ENCODE measurements at regions not wholly inside any gene's neighbourhood (a gene's known extent, or its start where the extent isn't known, plus 50 kb on each side); places are given as distances from the start of the nearest gene placed in this dataset.
"Not testable (repeated sequence)": the region's sequence is repeated elsewhere in the genome, so short reads cannot be mapped to it uniquely, and the experiment has no call there.

DNA sequence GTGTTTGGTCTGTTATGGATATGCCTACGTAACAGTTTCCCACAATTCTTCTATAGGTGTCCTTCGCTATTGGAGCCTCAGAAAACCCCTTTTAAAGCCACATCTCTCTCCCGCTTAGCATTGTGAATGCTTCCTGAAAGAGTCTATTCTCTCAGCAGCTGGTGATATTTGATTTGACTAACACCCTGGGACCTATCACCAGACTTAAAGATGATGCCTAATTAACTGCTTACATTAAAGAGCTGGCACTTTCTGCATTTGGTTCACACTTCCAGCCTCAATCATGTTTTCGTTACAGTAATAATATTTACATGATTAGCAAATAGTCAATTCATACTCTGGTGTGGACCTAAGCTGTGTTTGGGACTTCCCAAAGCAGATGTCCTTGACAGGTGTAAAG is 90.1 kb upstream of the VLDLR start:
- TF ChIP-seq EZH2 (IDR thresholded peaks at IDR 0.05; ENCODE audit: low read length, missing control alignments) = no peak
- TF ChIP-seq, protein P1, sequence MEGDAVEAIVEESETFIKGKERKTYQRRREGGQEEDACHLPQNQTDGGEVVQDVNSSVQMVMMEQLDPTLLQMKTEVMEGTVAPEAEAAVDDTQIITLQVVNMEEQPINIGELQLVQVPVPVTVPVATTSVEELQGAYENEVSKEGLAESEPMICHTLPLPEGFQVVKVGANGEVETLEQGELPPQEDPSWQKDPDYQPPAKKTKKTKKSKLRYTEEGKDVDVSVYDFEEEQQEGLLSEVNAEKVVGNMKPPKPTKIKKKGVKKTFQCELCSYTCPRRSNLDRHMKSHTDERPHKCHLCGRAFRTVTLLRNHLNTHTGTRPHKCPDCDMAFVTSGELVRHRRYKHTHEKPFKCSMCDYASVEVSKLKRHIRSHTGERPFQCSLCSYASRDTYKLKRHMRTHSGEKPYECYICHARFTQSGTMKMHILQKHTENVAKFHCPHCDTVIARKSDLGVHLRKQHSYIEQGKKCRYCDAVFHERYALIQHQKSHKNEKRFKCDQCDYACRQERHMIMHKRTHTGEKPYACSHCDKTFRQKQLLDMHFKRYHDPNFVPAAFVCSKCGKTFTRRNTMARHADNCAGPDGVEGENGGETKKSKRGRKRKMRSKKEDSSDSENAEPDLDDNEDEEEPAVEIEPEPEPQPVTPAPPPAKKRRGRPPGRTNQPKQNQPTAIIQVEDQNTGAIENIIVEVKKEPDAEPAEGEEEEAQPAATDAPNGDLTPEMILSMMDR (conservative IDR thresholded peaks at IDR 0.05 in 1 of 2, IDR thresholded peaks at IDR 0.05 in 1 of 2; ENCODE audit: low read depth in 1 of 2, low read length in 2 of 2) = no peak

DNA sequence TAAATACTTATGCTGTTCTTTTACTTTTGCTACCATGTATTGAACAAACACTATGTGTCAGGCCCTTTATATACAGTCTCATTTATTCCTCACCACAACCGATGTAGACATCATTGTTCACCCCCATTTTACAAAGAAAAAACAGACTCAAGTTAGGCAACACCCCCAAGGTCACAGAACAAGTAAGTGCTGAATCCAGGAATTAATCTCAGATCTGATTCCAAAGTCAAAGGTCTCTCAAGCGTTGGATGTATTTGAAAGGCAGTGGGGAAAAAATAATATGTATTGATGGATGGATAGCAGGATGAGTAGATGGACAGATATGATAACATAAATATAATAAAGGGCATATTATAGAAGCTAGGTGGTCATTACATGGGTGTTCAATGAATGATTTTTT is 85.1 kb upstream of the VLDLR start:
- Histone ChIP-seq H3K4me3 (replicated peaks in 1 of 4; ENCODE audit: control extremely low read depth in 1 of 4, insufficient read depth in 1 of 4, low read depth in 3 of 4, low read length in 4 of 4) (no peak overlapping the region), H3K27ac (ENCODE audit: insufficient read depth, low read length) (no peak overlapping the region), H3K9me3 (ENCODE audit: control insufficient read depth, insufficient read depth, low read depth, low read length) (no peaks in the 10 kb centered on the region), H3K27me3 (ENCODE audit: control insufficient read depth, insufficient read depth, low read length) (no peaks in the 10 kb centered on the region), H3K9ac (ENCODE audit: insufficient read depth, low read length) (no peak overlapping the region), H2AFZ (ENCODE audit: low read length) (no peak overlapping the region), H3K79me2 (ENCODE audit: control insufficient read depth, insufficient read depth, low read length) (no peaks in the 10 kb centered on the region), H4K20me1 (ENCODE audit: control insufficient read depth, extremely low read depth, insufficient read depth, low read length) (no peaks in the 10 kb centered on the region), H3K4me2 (ENCODE audit: extremely low read depth, insufficient read depth, low read length) (no peak overlapping the region), H3K36me3 (ENCODE audit: control insufficient read depth, insufficient read depth, low read length) (no peaks in the 10 kb centered on the region), H3K4me1 (ENCODE audit: control insufficient read depth, extremely low read depth, insufficient read depth, low read length) (no peaks in the 10 kb centered on the region)
- DNase-seq (ENCODE audit: low read depth in 2 of 2) = no peak
- no peak for TF ChIP-seq EZH2 (IDR thresholded peaks at IDR 0.05; ENCODE audit: low read length, missing control alignments)
- TF ChIP-seq, protein P1 (conservative IDR thresholded peaks at IDR 0.05 in 1 of 2, IDR thresholded peaks at IDR 0.05 in 1 of 2; ENCODE audit: low read depth in 1 of 2, low read length in 2 of 2) = no peak

More for the DNA sequence above, 90.1 kb upstream of the VLDLR start:
- DNase-seq (ENCODE audit: low read depth in 2 of 2) = no peak
- H3K27me3 ChIP-seq (ENCODE audit: control insufficient read depth, insufficient read depth, low read length) = no peaks in the 10 kb centered on the region
- H3K9me3 ChIP-seq (ENCODE audit: control insufficient read depth, insufficient read depth, low read depth, low read length) = no peaks in the 10 kb centered on the region
- no peaks in the 10 kb centered on the region for H3K79me2 ChIP-seq (ENCODE audit: control insufficient read depth, insufficient read depth, low read length)
- H3K4me3 ChIP-seq (replicated peaks in 1 of 4; ENCODE audit: control extremely low read depth in 1 of 4, insufficient read depth in 1 of 4, low read depth in 3 of 4, low read length in 4 of 4) = no peak overlapping the region
- no peaks in the 10 kb centered on the region for H4K20me1 ChIP-seq (ENCODE audit: control insufficient read depth, extremely low read depth, insufficient read depth, low read length)
- H3K36me3 ChIP-seq (ENCODE audit: control insufficient read depth, insufficient read depth, low read length) = no peaks in the 10 kb centered on the region
- H3K9ac ChIP-seq (ENCODE audit: insufficient read depth, low read length) = no peak overlapping the region
- no peak overlapping the region for H2AFZ ChIP-seq (ENCODE audit: low read length)
- H3K4me2 ChIP-seq (ENCODE audit: extremely low read depth, insufficient read depth, low read length) = no peak overlapping the region
- no peak overlapping the region for H3K27ac ChIP-seq (ENCODE audit: insufficient read depth, low read length)
- H3K4me1 ChIP-seq (ENCODE audit: control insufficient read depth, extremely low read depth, insufficient read depth, low read length) = no peaks in the 10 kb centered on the region

DNA sequence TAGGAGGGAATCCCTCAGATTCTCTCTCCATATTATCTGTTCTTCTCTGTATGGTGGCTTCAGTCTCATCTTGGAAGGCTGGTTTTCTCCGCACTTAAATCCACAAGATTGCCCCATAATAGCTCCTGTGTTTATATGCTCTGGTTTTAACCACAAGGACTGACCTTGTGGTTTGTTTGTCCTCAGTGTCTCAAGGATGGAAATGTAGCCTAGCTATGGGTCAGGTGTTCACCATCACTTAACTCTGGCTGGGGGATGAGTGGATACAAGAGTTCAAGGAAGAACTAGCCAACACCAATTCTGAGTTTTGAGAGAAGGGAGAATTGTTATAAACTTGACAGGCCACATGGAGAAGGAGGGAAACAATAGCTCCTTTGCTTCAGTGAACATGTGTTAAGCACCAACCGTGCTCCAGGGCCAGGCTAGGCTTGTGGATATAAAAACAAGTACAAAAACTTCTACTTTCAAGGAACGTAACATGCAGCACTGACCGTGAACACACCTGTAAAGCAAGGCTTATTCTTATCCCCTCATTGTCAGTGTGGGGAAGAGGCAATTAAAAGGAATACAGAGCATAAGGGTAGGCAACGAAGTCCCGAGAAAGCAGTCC is 75.6 kb upstream of the VLDLR start:
- H3K79me2 ChIP-seq (ENCODE audit: control insufficient read depth, insufficient read depth, low read length) = no peaks in the 10 kb centered on the region
- DNase-seq (ENCODE audit: low read depth in 2 of 2) = peak in 1 of 2 donors; percentile 20
- H3K9ac ChIP-seq (ENCODE audit: insufficient read depth, low read length) = no peak overlapping the region
- no peak overlapping the region for H3K4me3 ChIP-seq (replicated peaks in 1 of 4; ENCODE audit: control extremely low read depth in 1 of 4, insufficient read depth in 1 of 4, low read depth in 3 of 4, low read length in 4 of 4)
- no peaks in the 10 kb centered on the region for H3K36me3 ChIP-seq (ENCODE audit: control insufficient read depth, insufficient read depth, low read length)
- H2AFZ ChIP-seq (ENCODE audit: low read length) = no peak overlapping the region
- H3K9me3 ChIP-seq (ENCODE audit: control insufficient read depth, insufficient read depth, low read depth, low read length) = no peaks in the 10 kb centered on the region
- H3K4me1 ChIP-seq (ENCODE audit: control insufficient read depth, extremely low read depth, insufficient read depth, low read length) = no peaks in the 10 kb centered on the region
- H3K4me2 ChIP-seq (ENCODE audit: extremely low read depth, insufficient read depth, low read length) = no peak overlapping the region
- no peaks in the 10 kb centered on the region for H4K20me1 ChIP-seq (ENCODE audit: control insufficient read depth, extremely low read depth, insufficient read depth, low read length)
- H3K27ac ChIP-seq (ENCODE audit: insufficient read depth, low read length) = no peak overlapping the region
- no peak for TF ChIP-seq EZH2 (IDR thresholded peaks at IDR 0.05; ENCODE audit: low read length, missing control alignments)
- TF ChIP-seq, protein P1 (conservative IDR thresholded peaks at IDR 0.05 in 1 of 2, IDR thresholded peaks at IDR 0.05 in 1 of 2; ENCODE audit: low read depth in 1 of 2, low read length in 2 of 2) = no peak
- no peaks in the 10 kb centered on the region for H3K27me3 ChIP-seq (ENCODE audit: control insufficient read depth, insufficient read depth, low read length)

DNA sequence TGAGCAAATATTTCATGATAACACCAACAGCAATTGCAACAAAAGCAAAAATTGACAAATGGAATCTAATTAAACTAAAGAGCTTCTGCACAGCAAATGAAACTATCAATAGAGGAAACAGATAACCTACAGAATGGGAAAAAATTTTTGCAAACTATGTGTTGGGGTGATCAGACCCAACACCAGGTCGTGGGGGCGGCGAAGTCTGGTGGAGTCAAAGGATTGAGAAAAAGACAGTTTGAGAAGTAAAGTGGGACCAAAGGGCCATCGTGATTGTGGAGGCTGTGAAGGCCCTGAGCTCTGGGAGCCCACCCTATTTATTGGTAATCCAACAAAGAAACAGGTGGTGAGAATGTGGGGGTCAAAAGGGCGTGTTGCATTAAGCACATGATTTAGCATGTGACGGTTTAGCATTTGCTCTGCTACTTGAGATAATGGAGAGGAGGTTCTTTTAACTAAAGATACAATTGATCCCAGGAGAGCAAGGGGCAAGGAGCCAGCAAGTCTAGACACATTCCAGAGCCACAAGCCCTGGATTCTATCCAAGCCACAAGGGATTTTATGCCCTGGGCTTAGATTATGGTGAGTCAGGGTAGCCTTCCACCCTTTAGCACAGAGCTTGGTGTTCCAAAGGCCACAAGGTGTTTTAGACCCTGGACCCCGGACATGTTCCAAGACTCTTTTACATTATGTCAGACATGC is 65.5 kb upstream of the VLDLR start:
- not testable (repeated sequence) for H3K27me3 ChIP-seq (ENCODE audit: control insufficient read depth, insufficient read depth, low read length); H3K4me2 ChIP-seq (ENCODE audit: extremely low read depth, insufficient read depth, low read length); H3K27ac ChIP-seq (ENCODE audit: insufficient read depth, low read length); H3K9ac ChIP-seq (ENCODE audit: insufficient read depth, low read length); H3K4me3 ChIP-seq (replicated peaks in 1 of 4; ENCODE audit: control extremely low read depth in 1 of 4, insufficient read depth in 1 of 4, low read depth in 3 of 4, low read length in 4 of 4); H4K20me1 ChIP-seq (ENCODE audit: control insufficient read depth, extremely low read depth, insufficient read depth, low read length); H2AFZ ChIP-seq (ENCODE audit: low read length); H3K79me2 ChIP-seq (ENCODE audit: control insufficient read depth, insufficient read depth, low read length); H3K9me3 ChIP-seq (ENCODE audit: control insufficient read depth, insufficient read depth, low read depth, low read length); H3K36me3 ChIP-seq (ENCODE audit: control insufficient read depth, insufficient read depth, low read length); H3K4me1 ChIP-seq (ENCODE audit: control insufficient read depth, extremely low read depth, insufficient read depth, low read length)
- DNase-seq (ENCODE audit: low read depth in 2 of 2) = peak in 1 of 2 donors; percentile 56

Data from fibroblast of lung (primary cell).